SK-N-SH treated with all-trans-retinoic acid at 6 μM for 48 hours (cell line): ENCODE measurements at regions not wholly inside any gene's neighbourhood (a gene's known extent, or its start where the extent isn't known, plus 50 kb on each side); places are given as distances from the start of the nearest gene placed in this dataset.

Experiments
- ATAC-seq: fragments of 200-7000 bp; cut with Tn5 transposase; 3 replicates; pipeline ENCODE4 v1.9.1; 2020; ENCODE audit warnings: mild to moderate bottlenecking, moderate library complexity
- ARNTL ChIP-seq: fragments of 450-650 bp; formaldehyde crosslinking; IDR thresholded peaks from 2 replicates; pipeline ENCODE4 v1.5.0; 2020; ENCODE audit warnings: low read depth, mild to moderate bottlenecking, moderate library complexity, borderline replicate concordance
- BACH2 ChIP-seq: fragments of 250-450 bp; sonication (Bioruptor Pico); IDR thresholded peaks from 2 replicates; pipeline ENCODE4 v1.9.0; 2021; ENCODE audit warnings: mild to moderate bottlenecking, borderline replicate concordance
- CREB5 ChIP-seq: fragments of 250-450 bp; sonication (Bioruptor Pico); IDR thresholded peaks from 2 replicates; pipeline ENCODE4 v1.5.1; 2020; ENCODE audit warnings: low read depth, mild to moderate bottlenecking, moderate library complexity
- GLIS3 ChIP-seq: fragments of 250-450 bp; sonication (Bioruptor Pico); IDR thresholded peaks from 2 replicates; pipeline ENCODE4 v1.5.0; 2020; ENCODE audit warnings: mild to moderate bottlenecking, moderate library complexity
- ISL1 ChIP-seq: fragments of 250-450 bp; sonication (Bioruptor Pico); IDR thresholded peaks from 2 replicates; pipeline ENCODE4 v2.1.2; 2022; ENCODE audit warnings: mild to moderate bottlenecking, moderate library complexity
- PATZ1 ChIP-seq: fragments of 250-450 bp; sonication (Bioruptor Pico); IDR thresholded peaks from 2 replicates; pipeline ENCODE4 v1.8.0; 2020; ENCODE audit warnings: mild to moderate bottlenecking, moderate library complexity, borderline replicate concordance
- PPARA ChIP-seq: fragments of 250-450 bp; sonication (Bioruptor Pico); IDR thresholded peaks from 2 replicates; pipeline ENCODE4 v1.5.0; 2020; ENCODE audit warnings: mild to moderate bottlenecking, borderline replicate concordance
- RARB ChIP-seq: fragments of 250-450 bp; sonication (Bioruptor Pico); IDR thresholded peaks from 2 replicates; pipeline ENCODE4 v1.8.0; 2021; ENCODE audit warnings: mild to moderate bottlenecking, moderate library complexity
- SNAI2 ChIP-seq: fragments of 250-450 bp; sonication (Bioruptor Pico); IDR thresholded peaks from 2 replicates; pipeline ENCODE4 v1.5.0; 2020; ENCODE audit warnings: mild to moderate bottlenecking, moderate library complexity
- TCF4 ChIP-seq: fragments of 250-450 bp; sonication (Bioruptor Pico); IDR thresholded peaks from 2 replicates; pipeline ENCODE4 v1.8.0; 2021; ENCODE audit warnings: mild to moderate bottlenecking, moderate library complexity, borderline replicate concordance
- TOX ChIP-seq: fragments of 250-450 bp; sonication (Bioruptor Pico); IDR thresholded peaks from 2 replicates; pipeline ENCODE4 v1.8.0; 2021; ENCODE audit warnings: mild to moderate bottlenecking, moderate library complexity, borderline replicate concordance
- TSHZ2 ChIP-seq: fragments of 250-450 bp; sonication (Bioruptor Pico); IDR thresholded peaks from 2 replicates; pipeline ENCODE4 v1.5.0; 2020; ENCODE audit warnings: mild to moderate bottlenecking, moderate library complexity
- ZFP3 ChIP-seq: fragments of 250-450 bp; sonication (Bioruptor Pico); IDR thresholded peaks from 2 replicates; pipeline ENCODE4 v1.5.0; 2020; ENCODE audit warnings: mild to moderate bottlenecking, moderate library complexity
- ZFP30 ChIP-seq: fragments of 450-650 bp; formaldehyde crosslinking; IDR thresholded peaks from 2 replicates; pipeline ENCODE4 v1.5.0; 2022; ENCODE audit warnings: mild to moderate bottlenecking, moderate library complexity
- ZNF565 ChIP-seq: fragments of 450-650 bp; formaldehyde crosslinking; conservative IDR thresholded peaks from 2 replicates; pipeline ENCODE4 v1.5.0; 2020; ENCODE audit warnings: low read depth, mild to moderate bottlenecking, moderate library complexity
- ZNF70 ChIP-seq: fragments of 450-650 bp; formaldehyde crosslinking; IDR thresholded peaks from 2 replicates; pipeline ENCODE4 v1.5.0; 2020; ENCODE audit warnings: mild to moderate bottlenecking, moderate library complexity
- TF ChIP-seq, protein P1 (sequence below): fragments of 250-450 bp; sonication (Bioruptor Pico); IDR thresholded peaks from 2 replicates; pipeline ENCODE4 v1.5.1; 2021; ENCODE audit warnings: mild to moderate bottlenecking, moderate library complexity
- TF ChIP-seq, protein P2 (sequence below): fragments of 250-450 bp; sonication (Bioruptor Pico); IDR thresholded peaks from 2 replicates; pipeline ENCODE4 v1.8.0; 2021; ENCODE audit warnings: low read depth, mild to moderate bottlenecking, moderate library complexity, borderline replicate concordance

GRCh38 chr12:90823859-90824258 is 131.1 kb downstream of the CCER1 start (continued):
- TF ChIP-seq ZNF565 (CRISPR knock-in tag): no peak

GRCh38 chr12:90819709-90820108 is 135.3 kb downstream of the CCER1 start:
- no peak for TF ChIP-seq CREB5
- no peak for TF ChIP-seq RARB
- TF ChIP-seq TOX (CRISPR knock-in tag): no peak
- TF ChIP-seq ARNTL (CRISPR knock-in tag): no peak
- TF ChIP-seq BACH2 (CRISPR knock-in tag): no peak
- no peak for TF ChIP-seq TSHZ2 (CRISPR knock-in tag)
- TF ChIP-seq PATZ1 (CRISPR knock-in tag): no peak
- TF ChIP-seq PPARA (CRISPR knock-in tag): no peak
- TF ChIP-seq, protein P1, sequence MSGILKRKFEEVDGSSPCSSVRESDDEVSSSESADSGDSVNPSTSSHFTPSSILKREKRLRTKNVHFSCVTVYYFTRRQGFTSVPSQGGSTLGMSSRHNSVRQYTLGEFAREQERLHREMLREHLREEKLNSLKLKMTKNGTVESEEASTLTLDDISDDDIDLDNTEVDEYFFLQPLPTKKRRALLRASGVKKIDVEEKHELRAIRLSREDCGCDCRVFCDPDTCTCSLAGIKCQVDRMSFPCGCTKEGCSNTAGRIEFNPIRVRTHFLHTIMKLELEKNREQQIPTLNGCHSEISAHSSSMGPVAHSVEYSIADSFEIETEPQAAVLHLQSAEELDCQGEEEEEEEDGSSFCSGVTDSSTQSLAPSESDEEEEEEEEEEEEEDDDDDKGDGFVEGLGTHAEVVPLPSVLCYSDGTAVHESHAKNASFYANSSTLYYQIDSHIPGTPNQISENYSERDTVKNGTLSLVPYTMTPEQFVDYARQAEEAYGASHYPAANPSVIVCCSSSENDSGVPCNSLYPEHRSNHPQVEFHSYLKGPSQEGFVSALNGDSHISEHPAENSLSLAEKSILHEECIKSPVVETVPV (CRISPR knock-in tag): no peak
- no peak for TF ChIP-seq SNAI2 (CRISPR knock-in tag)
- no peak for TF ChIP-seq TCF4 (CRISPR knock-in tag)
- TF ChIP-seq ZNF70 (CRISPR knock-in tag): no peak
- no peak for TF ChIP-seq GLIS3 (CRISPR knock-in tag)
- TF ChIP-seq, protein P2, sequence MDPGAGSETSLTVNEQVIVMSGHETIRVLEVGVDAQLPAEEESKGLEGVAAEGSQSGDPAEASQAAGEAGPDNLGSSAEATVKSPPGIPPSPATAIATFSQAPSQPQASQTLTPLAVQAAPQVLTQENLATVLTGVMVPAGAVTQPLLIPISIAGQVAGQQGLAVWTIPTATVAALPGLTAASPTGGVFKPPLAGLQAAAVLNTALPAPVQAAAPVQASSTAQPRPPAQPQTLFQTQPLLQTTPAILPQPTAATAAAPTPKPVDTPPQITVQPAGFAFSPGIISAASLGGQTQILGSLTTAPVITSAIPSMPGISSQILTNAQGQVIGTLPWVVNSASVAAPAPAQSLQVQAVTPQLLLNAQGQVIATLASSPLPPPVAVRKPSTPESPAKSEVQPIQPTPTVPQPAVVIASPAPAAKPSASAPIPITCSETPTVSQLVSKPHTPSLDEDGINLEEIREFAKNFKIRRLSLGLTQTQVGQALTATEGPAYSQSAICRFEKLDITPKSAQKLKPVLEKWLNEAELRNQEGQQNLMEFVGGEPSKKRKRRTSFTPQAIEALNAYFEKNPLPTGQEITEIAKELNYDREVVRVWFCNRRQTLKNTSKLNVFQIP (CRISPR knock-in tag): no peak
- no peak for TF ChIP-seq ZFP3 (CRISPR knock-in tag)
- no peak for TF ChIP-seq ZFP30 (CRISPR knock-in tag)
- TF ChIP-seq ISL1: no peak
- TF ChIP-seq, all 23 proteins: peak for 0
- ATAC-seq: no peak

- ATAC-seq: no peak
- TF ChIP-seq ZFP30 (CRISPR knock-in tag): no peak
- no peak for TF ChIP-seq ISL1
- no peak for TF ChIP-seq ZNF70 (CRISPR knock-in tag)
Measured at GRCh38 chr12:90816353-90817089, 138.5 kb downstream of the CCER1 start.

DNA sequence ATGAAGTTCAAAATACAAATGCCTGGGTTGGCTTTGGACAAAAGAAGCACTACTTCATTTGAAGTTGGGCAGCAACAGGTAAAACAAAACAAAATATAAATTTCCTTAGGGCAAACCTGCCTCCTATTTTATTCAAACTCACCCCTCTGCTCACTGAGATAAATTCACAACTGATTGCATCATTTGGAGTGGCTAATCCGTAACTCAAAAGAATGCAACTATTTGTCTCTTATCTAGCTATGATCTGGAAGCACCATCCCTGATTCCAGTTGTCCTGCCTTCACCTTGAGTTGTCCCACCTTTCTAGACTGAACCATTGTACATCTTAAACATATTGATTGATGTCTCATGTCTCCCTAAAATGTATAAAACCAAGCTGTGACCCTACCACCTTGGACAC is 145.0 kb downstream of the CCER1 start:
- TF ChIP-seq ZNF70 (CRISPR knock-in tag) (no peak), PATZ1 (CRISPR knock-in tag) (no peak), CREB5 (no peak), PPARA (CRISPR knock-in tag) (no peak), GLIS3 (CRISPR knock-in tag) (no peak), ARNTL (CRISPR knock-in tag) (no peak), SNAI2 (CRISPR knock-in tag) (no peak), TOX (CRISPR knock-in tag) (no peak), ISL1 (no peak), TSHZ2 (CRISPR knock-in tag) (no peak)
- ATAC-seq: no peak
